Smooth muscle cell (in vitro differentiated cells): ENCODE measurements at regions not wholly inside any gene's neighbourhood (a gene's known extent, or its start where the extent isn't known, plus 50 kb on each side); places are given as distances from the start of the nearest gene placed in this dataset.
A peak's percentile ranks its signal among the peaks of the same experiment; 100 is the strongest.

Experiments used
- DNase-seq: peaks from one replicate; lab custom pipeline; 2025; ENCODE audit not compliant: unreplicated experiment; lab: John Stamatoyannopoulos, UW
- H2AFZ ChIP-seq: fragments of 200-600 bp; sonication (generic); 2 replicates; pipeline ENCODE4 v1.6.0; 2016; ENCODE audit warnings: antibody characterized with exemption, low read depth, mild to moderate bottlenecking
- H3F3A ChIP-seq: fragments of 200-600 bp; sonication (generic); 2 replicates; pipeline ENCODE4 v1.6.0; 2017; ENCODE audit warnings: antibody characterized with exemption, low read depth
- H3K27ac ChIP-seq: fragments of 200-600 bp; sonication (generic); 2 replicates; pipeline ENCODE4 v1.5.1; 2016; ENCODE audit warnings: low read depth, mild to moderate bottlenecking
- H3K27me3 ChIP-seq: fragments of 200-600 bp; sonication (generic); 2 replicates; pipeline ENCODE4 v1.6.1; 2016; ENCODE audit warnings: low read depth, mild to moderate bottlenecking
- H3K36me3 ChIP-seq: fragments of 200-600 bp; sonication (generic); 2 replicates; pipeline ENCODE4 v1.5.1; 2016; ENCODE audit warnings: low read depth
- H3K4me1 ChIP-seq: fragments of 200-600 bp; sonication (generic); 2 replicates; pipeline ENCODE4 v1.5.1; 2016; ENCODE audit warnings: low read depth
- H3K4me2 ChIP-seq: fragments of 200-600 bp; sonication (generic); 2 replicates; pipeline ENCODE4 v1.6.0; 2016; ENCODE audit warnings: mild to moderate bottlenecking
- H3K4me3 ChIP-seq: fragments of 200-600 bp; sonication (generic); 2 replicates; pipeline ENCODE4 v1.5.1; 2016; ENCODE audit warnings: mild to moderate bottlenecking
- H3K79me2 ChIP-seq: fragments of 200-600 bp; sonication (generic); 2 replicates; pipeline ENCODE4 v1.6.0; 2016; ENCODE audit warnings: low read depth, mild to moderate bottlenecking
- H3K9ac ChIP-seq: fragments of 200-600 bp; sonication (generic); 2 replicates; pipeline ENCODE4 v1.6.0; 2016; ENCODE audit warnings: low read depth
- H3K9me3 ChIP-seq: fragments of 200-600 bp; sonication (generic); replicated peaks from 2 replicates; pipeline ENCODE4 v1.5.1; 2016; ENCODE audit warnings: low read depth
- H4K20me1 ChIP-seq: fragments of 200-600 bp; sonication (generic); 2 replicates; pipeline ENCODE4 v1.6.0; 2016; ENCODE audit warnings: low read depth
- CTCF ChIP-seq: fragments of 200-600 bp; sonication (generic); IDR thresholded peaks from 2 replicates; pipeline ENCODE4 v1.5.1; 2017; ENCODE audit warnings: borderline replicate concordance, mild to moderate bottlenecking, antibody characterized with exemption; ENCODE audit not compliant: insufficient read depth, poor library complexity, severe bottlenecking
- WGBS: methylation state at CpG from one replicate; pipeline ENCODE4 v1.1.7; 2016; ENCODE audit warnings: low lambda C conversion rate; 5-methylcytosine and 5-hydroxymethylcytosine counted together

DNA sequence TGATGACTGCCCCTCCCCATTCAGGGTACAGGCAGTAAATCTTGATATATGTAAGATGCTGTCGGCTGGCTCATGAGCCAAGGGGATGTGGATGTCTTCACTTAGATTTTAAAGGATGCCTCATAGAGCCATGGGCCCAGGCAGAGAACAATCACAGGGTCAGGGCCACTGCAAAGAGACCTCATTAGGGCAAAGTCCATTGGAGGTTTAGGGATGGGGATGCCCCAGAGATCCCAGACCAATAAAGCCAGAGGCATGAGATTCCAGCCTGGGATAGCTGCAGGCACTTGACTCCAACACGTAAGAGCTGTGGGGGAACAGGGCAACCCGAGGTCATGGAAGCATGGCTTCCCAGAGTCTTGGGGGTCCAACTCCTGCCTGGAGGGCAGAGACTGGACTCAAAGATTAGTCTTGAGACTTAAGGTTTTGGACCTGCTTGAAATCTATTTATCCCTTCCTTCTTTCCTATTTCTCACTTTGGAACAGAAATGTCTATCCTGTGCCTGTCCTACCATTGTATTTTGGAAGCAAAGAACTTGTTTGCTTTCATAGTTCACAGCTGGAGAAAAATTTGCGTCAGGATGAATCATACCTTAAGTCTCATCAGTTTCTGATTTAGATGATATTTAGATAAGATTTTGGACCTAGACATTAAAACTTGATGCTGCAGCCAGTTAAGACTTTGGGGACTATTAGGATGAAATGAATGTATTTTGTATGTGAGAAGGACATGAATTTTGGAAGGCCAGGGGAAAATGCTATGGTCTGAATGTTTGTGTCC is 101.3 kb upstream of the ADRA1B start:
- no peak overlapping the region for H3K27ac ChIP-seq
- H3K4me3 ChIP-seq, result no peak overlapping the region
- H4K20me1 ChIP-seq, result no peaks in the 10 kb centered on the region
- H3K9ac ChIP-seq, result no peak overlapping the region
- no peaks in the 10 kb centered on the region for H3F3A ChIP-seq
- H2AFZ ChIP-seq, result no peak overlapping the region
- no peaks in the 10 kb centered on the region for H3K27me3 ChIP-seq
- no peak for DNase-seq
- 90% methylated on average over 4 of the region's 4 CpGs for WGBS
- H3K4me1 ChIP-seq, result peaks cover 3% of the 10 kb centered on the region
- no peaks in the 10 kb centered on the region for H3K9me3 ChIP-seq
- H3K4me2 ChIP-seq, result no peak overlapping the region
- H3K36me3 ChIP-seq, result no peaks in the 10 kb centered on the region
- no peaks in the 10 kb centered on the region for H3K79me2 ChIP-seq
- TF ChIP-seq CTCF, result no peak

- Histone ChIP-seq H3K27me3 (no peaks in the 10 kb centered on the region), H3K4me3 (no peak overlapping the region), H3F3A (no peaks in the 10 kb centered on the region), H3K27ac (peak overlapping the region; percentile 56), H3K4me1 (peaks cover 3% of the 10 kb centered on the region), H3K36me3 (no peaks in the 10 kb centered on the region), H3K9me3 (no peaks in the 10 kb centered on the region), H3K79me2 (no peaks in the 10 kb centered on the region), H4K20me1 (no peaks in the 10 kb centered on the region), H3K4me2 (peak overlapping the region; percentile 51), H2AFZ (no peak overlapping the region), H3K9ac (no peak overlapping the region)
- 29% methylated on average over 5 of the region's 5 CpGs for WGBS
- no peak for DNase-seq
- TF ChIP-seq CTCF, result no peak
Observed at GRCh38 chr5:159817262-159818029, 98.8 kb upstream of the ADRA1B start.

- H3K4me1 ChIP-seq, result peaks cover 3% of the 10 kb centered on the region
- H3K9me3 ChIP-seq, result no peaks in the 10 kb centered on the region
- no peak overlapping the region for H2AFZ ChIP-seq
- no peaks in the 10 kb centered on the region for H3K27me3 ChIP-seq
- H3F3A ChIP-seq, result no peaks in the 10 kb centered on the region
- H3K36me3 ChIP-seq, result no peaks in the 10 kb centered on the region
- no peak overlapping the region for H3K9ac ChIP-seq
- H3K4me3 ChIP-seq, result no peak overlapping the region
- no peak for TF ChIP-seq CTCF
- WGBS, result 47% methylated on average over 9 of the region's 9 CpGs
- no peak for DNase-seq
- no peak overlapping the region for H3K27ac ChIP-seq
- no peak overlapping the region for H3K4me2 ChIP-seq
- H3K79me2 ChIP-seq, result no peaks in the 10 kb centered on the region
- no peaks in the 10 kb centered on the region for H4K20me1 ChIP-seq
Observed at GRCh38 chr5:159819591-159820411, 96.5 kb upstream of the ADRA1B start.
